ENCODE measurements at regions not wholly inside any gene's neighbourhood (a gene's known extent, or its start where the extent isn't known, plus 50 kb on each side); places are given as distances from the start of the nearest gene placed in this dataset.

DNA sequence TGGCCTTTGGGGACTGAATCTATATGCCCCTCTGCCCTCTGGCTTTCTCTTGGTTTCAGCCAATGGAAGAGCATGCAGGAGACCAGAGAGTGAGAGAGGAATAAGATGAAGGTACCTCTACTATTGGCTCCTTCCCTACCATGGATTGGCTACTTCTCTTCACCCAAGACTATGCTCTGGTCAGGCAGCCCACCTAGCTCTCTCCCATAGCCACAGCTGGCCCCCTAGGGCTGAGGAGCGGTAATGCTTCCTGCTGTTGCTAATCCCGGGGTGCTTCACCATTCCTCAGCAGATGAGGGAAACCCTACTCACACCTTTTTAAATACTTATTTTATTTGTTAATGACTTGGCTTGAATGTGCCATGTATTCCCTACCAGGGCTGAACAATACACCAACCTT, 142.4 kb downstream of the MREG start:
- Histone ChIP-seq H3K36me3 (no peaks in the 10 kb centered on the region), H3K9me3 (replicated peaks) (no peaks in the 10 kb centered on the region), H3K27me3 (ENCODE audit: low read depth) (no peaks in the 10 kb centered on the region), H3K4me3 (no peak overlapping the region), H3K4me1 (no peaks in the 10 kb centered on the region), H3K27ac (replicated peaks) (no peak overlapping the region)
- TF ChIP-seq, protein P1, sequence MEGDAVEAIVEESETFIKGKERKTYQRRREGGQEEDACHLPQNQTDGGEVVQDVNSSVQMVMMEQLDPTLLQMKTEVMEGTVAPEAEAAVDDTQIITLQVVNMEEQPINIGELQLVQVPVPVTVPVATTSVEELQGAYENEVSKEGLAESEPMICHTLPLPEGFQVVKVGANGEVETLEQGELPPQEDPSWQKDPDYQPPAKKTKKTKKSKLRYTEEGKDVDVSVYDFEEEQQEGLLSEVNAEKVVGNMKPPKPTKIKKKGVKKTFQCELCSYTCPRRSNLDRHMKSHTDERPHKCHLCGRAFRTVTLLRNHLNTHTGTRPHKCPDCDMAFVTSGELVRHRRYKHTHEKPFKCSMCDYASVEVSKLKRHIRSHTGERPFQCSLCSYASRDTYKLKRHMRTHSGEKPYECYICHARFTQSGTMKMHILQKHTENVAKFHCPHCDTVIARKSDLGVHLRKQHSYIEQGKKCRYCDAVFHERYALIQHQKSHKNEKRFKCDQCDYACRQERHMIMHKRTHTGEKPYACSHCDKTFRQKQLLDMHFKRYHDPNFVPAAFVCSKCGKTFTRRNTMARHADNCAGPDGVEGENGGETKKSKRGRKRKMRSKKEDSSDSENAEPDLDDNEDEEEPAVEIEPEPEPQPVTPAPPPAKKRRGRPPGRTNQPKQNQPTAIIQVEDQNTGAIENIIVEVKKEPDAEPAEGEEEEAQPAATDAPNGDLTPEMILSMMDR (IDR thresholded peaks at IDR 0.05; ENCODE audit: borderline replicate concordance) = peak; percentile 20
- intact Hi-C loops (cut with micrococcal nuclease) = no loop called here
- DNase-seq = no peak

GRCh38 chr2:215870088-215870490, 143.3 kb downstream of the MREG start:
- no peak for DNase-seq
- intact Hi-C loops (cut with micrococcal nuclease) = no loop called here
- TF ChIP-seq, protein P1 (IDR thresholded peaks at IDR 0.05; ENCODE audit: borderline replicate concordance) = no peak

DNA sequence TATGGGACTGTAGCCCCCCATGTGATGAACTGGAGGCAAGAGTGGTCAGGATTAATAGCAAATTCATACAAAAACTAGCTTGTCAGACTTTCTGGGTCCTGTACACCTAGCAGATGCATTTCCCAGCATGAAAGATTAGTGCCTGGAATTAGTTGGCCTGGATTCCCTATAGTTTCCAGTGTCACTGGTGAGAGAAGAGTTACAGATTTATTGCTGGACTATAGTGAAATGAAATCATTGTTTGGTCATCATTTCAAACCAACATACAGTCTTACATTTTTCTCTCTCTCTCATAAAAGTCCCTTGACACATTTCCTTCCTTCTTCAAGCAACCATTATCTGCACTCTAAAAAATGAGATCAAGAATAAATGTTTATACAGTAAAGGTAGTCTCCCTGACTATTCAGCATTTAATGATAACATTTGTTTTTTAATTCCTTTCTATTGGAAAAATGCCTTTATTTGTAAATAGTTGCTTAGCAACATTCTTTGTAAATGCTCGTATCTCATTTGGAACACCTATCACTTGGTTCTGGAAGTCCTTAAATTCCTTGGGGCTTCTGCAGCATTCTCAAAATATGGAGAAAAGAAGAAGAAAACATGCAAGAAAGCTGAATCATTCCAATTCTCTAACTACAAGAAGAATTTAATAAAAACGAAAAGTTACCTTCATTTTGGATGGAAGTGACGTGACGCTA, 144.4 kb downstream of the MREG start:
- DNase-seq = no peak
- Histone ChIP-seq H3K27ac (replicated peaks) (no peak overlapping the region), H3K27me3 (ENCODE audit: low read depth) (no peaks in the 10 kb centered on the region), H3K4me1 (no peaks in the 10 kb centered on the region), H3K4me3 (no peak overlapping the region), H3K9me3 (replicated peaks) (no peaks in the 10 kb centered on the region), H3K36me3 (no peaks in the 10 kb centered on the region)
- TF ChIP-seq, protein P1 (IDR thresholded peaks at IDR 0.05; ENCODE audit: borderline replicate concordance) = no peak
- intact Hi-C loops (cut with micrococcal nuclease) = no loop called here

More at GRCh38 chr2:215870088-215870490, 143.3 kb downstream of the MREG start:
- peak overlapping the region; percentile 50 for H3K27ac ChIP-seq (replicated peaks)
- H3K9me3 ChIP-seq (replicated peaks) = no peaks in the 10 kb centered on the region
- no peaks in the 10 kb centered on the region for H3K27me3 ChIP-seq (ENCODE audit: low read depth)
- no peak overlapping the region for H3K4me3 ChIP-seq
- no peaks in the 10 kb centered on the region for H3K4me1 ChIP-seq
- H3K36me3 ChIP-seq = no peaks in the 10 kb centered on the region

- H3K36me3 ChIP-seq = no peaks in the 10 kb centered on the region
- no peak overlapping the region for H3K27ac ChIP-seq (replicated peaks)
- DNase-seq = no peak
- TF ChIP-seq, protein P1 (IDR thresholded peaks at IDR 0.05; ENCODE audit: borderline replicate concordance) = no peak
- no peak overlapping the region for H3K4me3 ChIP-seq
- intact Hi-C loops (cut with micrococcal nuclease) = no loop called here
- no peaks in the 10 kb centered on the region for H3K4me1 ChIP-seq
- H3K27me3 ChIP-seq (ENCODE audit: low read depth) = no peaks in the 10 kb centered on the region
- H3K9me3 ChIP-seq (replicated peaks) = no peaks in the 10 kb centered on the region
Measured at GRCh38 chr2:215866606-215867005, 146.7 kb downstream of the MREG start.

DNA sequence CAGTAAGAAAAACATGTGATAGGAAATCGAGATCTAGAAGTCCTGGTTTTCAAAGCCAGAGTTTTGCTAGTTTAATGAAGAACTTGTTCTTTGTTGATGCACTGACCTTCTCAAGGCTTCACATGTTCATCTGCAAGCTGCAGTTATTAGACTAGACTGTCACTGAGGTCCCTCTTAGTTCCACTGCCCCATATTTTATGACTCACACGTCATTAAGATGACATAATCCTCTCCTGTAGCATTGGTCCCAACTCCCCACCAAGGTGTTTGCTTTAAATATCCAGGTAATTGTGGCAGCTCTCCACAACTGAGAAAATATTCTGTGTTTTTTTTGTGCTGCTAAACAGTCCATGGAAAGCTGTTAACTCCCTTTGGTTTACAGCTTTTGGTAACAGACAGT, 149.7 kb downstream of the MREG start:
- Histone ChIP-seq H3K4me3 (no peak overlapping the region), H3K4me1 (no peaks in the 10 kb centered on the region), H3K27me3 (ENCODE audit: low read depth) (no peaks in the 10 kb centered on the region), H3K36me3 (no peaks in the 10 kb centered on the region), H3K27ac (replicated peaks) (no peak overlapping the region), H3K9me3 (replicated peaks) (no peaks in the 10 kb centered on the region)
- intact Hi-C loops (cut with micrococcal nuclease) = no loop called here
- TF ChIP-seq, protein P1 (IDR thresholded peaks at IDR 0.05; ENCODE audit: borderline replicate concordance) = no peak
- DNase-seq = no peak
